Duodenal mucosa (tissue), 2 donors: ENCODE measurements at regions not wholly inside any gene's neighbourhood (a gene's known extent, or its start where the extent isn't known, plus 50 kb on each side); places are given as distances from the start of the nearest gene placed in this dataset.

Source experiments
- H3K27ac ChIP-seq: one replicate; pipeline ENCODE4 v1.7.0; 2013; ENCODE audit warnings: low read depth, low read length
- H3K27me3 ChIP-seq, 2 donors: one replicate each; pipeline ENCODE4 v1.7.0; 2013; ENCODE audit warnings: low read length in 2 of 2, control low read depth in 1 of 2; ENCODE audit not compliant: insufficient read depth in 2 of 2, control insufficient read depth in 1 of 2
- H3K36me3 ChIP-seq, 2 donors: one replicate each; pipeline ENCODE4 v1.7.0; 2013; ENCODE audit warnings: low read length in 2 of 2, control low read depth in 1 of 2; ENCODE audit not compliant: insufficient read depth in 2 of 2, control insufficient read depth in 1 of 2
- H3K4me1 ChIP-seq, 2 donors: one replicate each; pipeline ENCODE4 v1.7.0; 2013; ENCODE audit warnings: low read length in 2 of 2, control low read depth in 1 of 2; ENCODE audit not compliant: insufficient read depth in 2 of 2, control insufficient read depth in 1 of 2
- H3K4me3 ChIP-seq, 2 donors: one replicate each; pipeline ENCODE4 v1.7.0; 2013; ENCODE audit warnings: low read length in 2 of 2, low read depth in 1 of 2
- H3K9ac ChIP-seq, 2 donors: one replicate each; pipeline ENCODE4 v1.7.0; 2013; ENCODE audit warnings: low read length in 2 of 2, low read depth in 1 of 2
- H3K9me3 ChIP-seq, 2 donors: one replicate each; pipeline ENCODE4 v1.7.0; 2013; ENCODE audit warnings: low read length in 2 of 2, control low read depth in 1 of 2; ENCODE audit not compliant: control insufficient read depth in 1 of 2

DNA sequence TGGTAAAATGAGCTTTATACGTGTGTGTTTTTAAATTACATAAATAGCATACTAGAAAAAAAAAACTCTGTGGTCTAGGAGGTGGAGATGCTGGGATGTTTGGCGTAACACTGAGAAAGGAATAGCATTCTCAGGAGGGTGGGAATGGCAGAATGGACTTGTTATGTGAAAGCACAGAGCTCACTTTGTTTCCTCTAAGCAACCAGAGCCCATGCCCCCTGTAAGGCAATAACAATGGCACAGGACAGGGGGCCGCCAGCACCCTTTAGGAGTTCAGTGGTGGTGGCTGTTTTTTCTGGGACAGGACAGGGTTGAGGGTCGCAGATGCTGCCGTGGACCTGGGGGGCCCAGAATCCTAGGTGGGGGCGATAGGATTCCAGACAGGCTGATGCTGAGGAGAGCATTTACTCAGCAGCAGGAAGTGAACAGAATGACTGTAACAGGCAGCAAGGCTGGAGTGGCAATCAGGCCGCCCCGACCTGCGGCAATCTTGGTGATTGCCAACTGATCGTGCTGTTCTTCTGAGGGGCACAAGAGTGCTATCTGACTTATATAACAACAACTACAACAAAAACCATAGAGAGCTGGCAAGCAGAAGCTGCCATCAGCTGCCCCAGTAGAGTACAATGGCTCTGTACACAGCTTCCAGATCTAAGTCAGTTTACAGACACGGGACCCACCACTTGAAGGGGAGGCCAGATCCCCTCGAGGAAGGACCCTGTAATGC lies 160.4 kb downstream of the UACA start:
- Histone ChIP-seq H3K4me3 (no peak overlapping the region), H3K27ac (no peak overlapping the region), H3K9me3 (peaks cover 2 to 6% of the 10 kb centered on the region in 2 donors), H3K27me3 (no peaks in the 10 kb centered on the region), H3K36me3 (no peaks in the 10 kb centered on the region), H3K9ac (no peak overlapping the region), H3K4me1 (peaks cover 5 to 9% of the 10 kb centered on the region in 2 donors)

- H3K9ac ChIP-seq: no peak overlapping the region
- H3K4me3 ChIP-seq: no peak overlapping the region
- H3K9me3 ChIP-seq: peaks cover 2 to 6% of the 10 kb centered on the region in 2 donors
- peaks cover 5 to 9% of the 10 kb centered on the region in 2 donors for H3K4me1 ChIP-seq
- no peaks in the 10 kb centered on the region for H3K36me3 ChIP-seq
- no peak overlapping the region for H3K27ac ChIP-seq
- H3K27me3 ChIP-seq: peaks cover 0 to under 1% of the 10 kb centered on the region in 2 donors
Observed at GRCh38 chr15:70602281-70602680, 161.1 kb downstream of the UACA start.

GRCh38 chr15:70597945-70598344 lies 165.4 kb downstream of the UACA start:
- Histone ChIP-seq H3K9ac (no peak overlapping the region), H3K4me3 (no peak overlapping the region), H3K27ac (no peak overlapping the region), H3K27me3 (peaks cover 0 to 3% of the 10 kb centered on the region in 2 donors), H3K4me1 (peaks cover 3 to 12% of the 10 kb centered on the region in 2 donors), H3K36me3 (no peaks in the 10 kb centered on the region), H3K9me3 (peaks cover 4 to 6% of the 10 kb centered on the region in 2 donors)

DNA sequence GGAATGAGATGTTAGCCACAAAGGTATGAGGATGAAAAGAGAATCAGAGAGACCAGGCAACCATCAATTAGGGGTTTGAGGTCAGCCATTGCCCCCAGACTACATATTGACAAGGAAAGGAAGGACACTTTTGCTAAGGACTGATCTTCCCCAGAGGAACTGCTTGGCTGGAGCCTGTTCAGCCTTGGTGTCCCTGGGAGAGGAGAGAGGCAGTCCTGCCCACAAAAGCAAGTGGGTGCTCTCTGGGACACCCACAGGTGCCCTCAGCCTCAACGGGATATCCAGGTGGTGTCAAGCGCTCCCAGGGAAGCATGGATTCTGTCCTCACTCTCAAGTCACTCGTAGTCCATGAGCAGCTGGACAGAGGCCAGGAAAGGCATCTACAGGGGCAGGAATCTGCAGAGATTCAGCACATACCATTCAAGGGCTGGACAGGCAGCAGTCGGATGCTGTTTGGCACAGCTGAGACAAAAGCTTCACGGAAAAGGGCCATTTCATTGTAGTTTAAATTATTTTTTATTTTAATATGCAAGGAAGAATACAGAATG lies 166.2 kb downstream of the UACA start:
- H3K9ac ChIP-seq: no peak overlapping the region
- no peak overlapping the region for H3K4me3 ChIP-seq
- peaks cover 3 to 12% of the 10 kb centered on the region in 2 donors for H3K4me1 ChIP-seq
- H3K9me3 ChIP-seq: peaks cover 4 to 6% of the 10 kb centered on the region in 2 donors
- H3K27me3 ChIP-seq: peaks cover 0 to 3% of the 10 kb centered on the region in 2 donors
- no peak overlapping the region for H3K27ac ChIP-seq
- H3K36me3 ChIP-seq: no peaks in the 10 kb centered on the region

DNA sequence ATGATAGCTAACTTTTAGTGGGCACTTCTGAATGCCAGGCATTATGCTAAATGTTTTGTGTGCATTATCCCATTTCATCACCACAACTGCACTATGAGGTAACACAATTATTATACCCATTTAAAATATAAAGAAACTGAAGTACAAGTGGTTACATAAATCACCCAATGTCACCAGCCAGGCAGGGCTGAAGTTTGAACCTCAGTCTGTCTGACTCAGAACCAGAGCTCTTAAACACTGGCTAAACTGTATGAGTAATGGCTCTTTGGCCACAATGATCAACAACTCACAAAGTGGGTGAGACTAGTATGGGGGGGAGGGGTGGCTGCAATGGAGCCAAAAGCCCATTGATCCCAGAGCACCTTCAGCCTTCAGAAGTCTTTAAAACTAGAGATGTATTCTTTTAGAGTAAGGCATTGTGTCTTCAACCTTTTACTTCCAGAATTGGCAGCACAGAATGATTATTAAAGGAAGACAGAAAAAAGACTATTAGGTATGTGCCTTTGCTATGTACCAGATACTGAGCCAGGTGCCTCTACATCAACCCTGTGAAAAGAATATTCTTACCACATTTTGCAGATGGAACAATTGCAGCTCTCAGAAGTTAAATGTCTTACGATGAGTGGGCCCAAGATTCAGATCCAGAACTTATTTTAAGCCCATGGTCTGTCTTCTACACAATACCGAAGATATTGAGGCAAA lies 166.9 kb downstream of the UACA start:
- Histone ChIP-seq H3K27ac (no peak overlapping the region), H3K4me3 (no peak overlapping the region), H3K4me1 (peaks cover 3 to 12% of the 10 kb centered on the region in 2 donors), H3K27me3 (peaks cover 0 to 3% of the 10 kb centered on the region in 2 donors), H3K36me3 (no peaks in the 10 kb centered on the region), H3K9ac (no peak overlapping the region), H3K9me3 (peaks cover 4 to 6% of the 10 kb centered on the region in 2 donors)

DNA sequence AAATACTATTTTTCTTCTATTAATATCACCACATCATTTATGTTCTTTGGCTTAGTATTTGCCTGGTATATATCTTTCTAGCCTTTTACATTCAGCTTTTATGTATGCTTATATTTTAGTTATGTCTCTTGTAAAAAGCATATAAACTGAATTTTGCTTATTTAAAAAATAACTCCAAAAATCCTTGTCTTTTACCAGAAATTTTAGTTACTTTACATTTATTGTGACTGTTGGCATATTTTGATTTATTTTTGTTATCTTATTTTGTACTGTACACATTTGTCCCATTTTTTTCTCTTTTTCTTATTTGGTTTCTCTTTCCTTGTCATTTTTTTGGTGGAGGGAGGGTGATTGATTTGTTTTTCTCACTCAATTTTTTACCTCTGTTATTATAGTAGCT lies 169.6 kb downstream of the UACA start:
- Histone ChIP-seq H3K36me3 (no peaks in the 10 kb centered on the region), H3K4me1 (peaks cover 3 to 12% of the 10 kb centered on the region in 2 donors), H3K4me3 (no peak overlapping the region), H3K27me3 (peaks cover 0 to 3% of the 10 kb centered on the region in 2 donors), H3K27ac (no peak overlapping the region), H3K9me3 (peaks cover 0 to 2% of the 10 kb centered on the region in 2 donors), H3K9ac (no peak overlapping the region)

- Histone ChIP-seq H3K4me1 (peaks cover 0 to 4% of the 10 kb centered on the region in 2 donors), H3K27me3 (no peaks in the 10 kb centered on the region), H3K9ac (no peak overlapping the region), H3K27ac (no peak overlapping the region), H3K9me3 (peaks cover 0 to 2% of the 10 kb centered on the region in 2 donors), H3K36me3 (no peaks in the 10 kb centered on the region), H3K4me3 (no peak overlapping the region)
Observed at GRCh38 chr15:70589728-70590127, 173.6 kb downstream of the UACA start.

DNA sequence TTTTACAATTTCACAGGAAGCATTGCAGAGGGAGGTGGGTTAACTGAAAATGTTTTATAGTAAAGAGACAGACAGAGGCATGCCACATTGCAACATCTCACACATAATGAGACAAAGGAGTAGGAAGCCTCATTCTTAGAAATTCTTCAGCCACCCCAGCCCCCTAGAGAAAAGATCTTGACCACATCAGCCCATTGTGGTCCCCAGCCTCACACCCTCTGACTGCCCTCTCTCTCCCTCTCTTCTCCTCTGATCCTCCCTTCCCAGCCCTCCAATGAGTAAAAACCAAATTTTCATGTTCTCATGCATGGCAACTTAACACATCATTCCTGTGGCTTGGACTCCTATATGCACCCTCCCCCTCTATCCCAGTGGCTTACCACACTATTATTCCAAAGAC lies 174.1 kb downstream of the UACA start:
- Histone ChIP-seq H3K4me1 (peaks cover 0 to 4% of the 10 kb centered on the region in 2 donors), H3K9ac (no peak overlapping the region), H3K27me3 (no peaks in the 10 kb centered on the region), H3K4me3 (no peak overlapping the region), H3K27ac (no peak overlapping the region), H3K9me3 (peaks cover 0 to 1% of the 10 kb centered on the region in 2 donors), H3K36me3 (no peaks in the 10 kb centered on the region)

- Histone ChIP-seq H3K9me3 (no peaks in the 10 kb centered on the region), H3K4me3 (no peak overlapping the region), H3K9ac (no peak overlapping the region), H3K36me3 (no peaks in the 10 kb centered on the region), H3K27me3 (no peaks in the 10 kb centered on the region), H3K4me1 (peaks cover 0 to 4% of the 10 kb centered on the region in 2 donors), H3K27ac (no peak overlapping the region)
Observed at GRCh38 chr15:70588613-70589012, 174.7 kb downstream of the UACA start.

GRCh38 chr15:70587896-70588567 lies 175.3 kb downstream of the UACA start:
- Histone ChIP-seq H3K27me3 (no peaks in the 10 kb centered on the region), H3K27ac (no peak overlapping the region), H3K36me3 (no peaks in the 10 kb centered on the region), H3K4me3 (no peak overlapping the region), H3K4me1 (peaks cover 0 to 4% of the 10 kb centered on the region in 2 donors), H3K9ac (no peak overlapping the region), H3K9me3 (no peaks in the 10 kb centered on the region)
